ENCODE measurements at regions not wholly inside any gene's neighbourhood (a gene's known extent, or its start where the extent isn't known, plus 50 kb on each side); places are given as distances from the start of the nearest gene placed in this dataset.

DNA sequence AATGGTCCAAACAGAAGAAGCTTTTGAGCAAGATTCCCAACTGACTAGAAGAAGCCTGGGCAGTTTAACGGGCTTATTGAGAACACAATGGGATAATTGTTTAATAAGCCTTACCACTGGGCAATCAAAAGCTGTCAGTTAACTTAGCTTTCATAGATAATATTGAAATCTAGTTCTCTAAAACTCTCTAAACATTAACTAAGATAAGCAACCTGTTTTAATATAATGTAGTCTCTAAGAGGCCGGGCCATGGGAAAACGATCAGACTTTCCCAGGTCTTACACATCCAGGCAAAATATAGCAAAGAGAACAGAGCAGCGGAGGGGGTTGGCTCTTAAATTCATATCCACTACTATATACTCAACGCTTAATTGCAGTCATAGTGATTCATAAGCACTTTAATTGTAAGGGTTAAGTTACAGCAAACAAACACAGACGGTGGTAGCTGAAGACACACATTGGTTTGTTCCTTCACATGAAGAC, 128.0 kb upstream of the FAM83B start:
- no peak for DNase-seq

DNA sequence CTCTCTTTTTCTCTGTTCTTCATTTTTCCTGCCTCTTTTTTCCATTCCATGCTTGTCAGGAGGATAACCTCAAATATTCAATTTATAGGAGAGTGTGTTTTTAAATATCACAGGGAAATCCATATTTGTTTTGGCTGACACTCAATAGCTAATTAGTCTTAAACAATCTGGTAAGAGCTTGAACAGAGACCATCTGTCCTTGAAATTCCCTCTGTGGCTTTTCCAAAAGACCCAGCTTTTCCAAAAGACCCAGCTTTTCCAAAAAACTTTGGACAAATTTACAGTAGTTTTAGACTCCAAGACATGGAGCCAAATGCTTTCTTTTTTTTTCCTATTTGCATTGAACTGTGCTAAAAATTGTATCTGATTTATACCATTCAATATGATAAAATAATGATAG, 127.4 kb upstream of the FAM83B start:
- no peak for DNase-seq

DNA sequence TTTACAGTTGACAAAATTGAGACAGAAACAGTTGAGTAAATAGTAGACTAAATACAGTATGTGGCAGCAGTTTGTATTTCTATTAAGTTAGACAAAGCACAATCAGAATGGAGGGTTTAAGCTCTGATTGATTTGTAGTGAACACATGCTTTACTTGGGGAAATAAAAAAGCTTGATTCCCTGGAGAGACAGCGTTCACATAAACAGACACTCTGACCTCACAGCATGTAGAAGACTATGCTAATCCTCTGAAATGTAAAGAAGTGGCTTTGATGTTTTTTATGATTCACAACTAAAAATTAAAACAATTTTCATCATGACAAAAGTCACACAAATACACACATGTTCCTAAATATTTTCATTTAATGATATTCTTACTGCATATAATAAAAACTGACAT, 126.9 kb upstream of the FAM83B start:
- DNase-seq = no peak

DNA sequence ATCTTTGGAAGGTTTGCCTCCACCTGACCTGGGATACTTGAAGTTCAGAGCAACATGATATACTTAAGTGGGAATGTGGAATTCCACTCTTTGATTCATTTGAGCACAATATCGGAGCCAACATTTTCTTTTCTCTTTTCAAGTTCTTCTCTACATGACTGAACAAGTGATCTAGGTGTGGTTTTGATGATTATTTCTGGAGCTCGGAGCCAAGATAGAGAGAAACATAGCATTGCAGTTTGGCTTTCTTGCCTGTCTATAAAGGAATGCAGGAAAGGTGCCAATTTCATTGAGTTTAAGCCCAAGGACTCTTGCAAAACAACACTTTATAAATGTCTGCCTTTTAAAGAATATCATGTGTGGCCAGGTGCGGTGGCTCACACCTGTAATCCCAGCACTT, 124.2 kb upstream of the FAM83B start:
- no peak for DNase-seq

DNA sequence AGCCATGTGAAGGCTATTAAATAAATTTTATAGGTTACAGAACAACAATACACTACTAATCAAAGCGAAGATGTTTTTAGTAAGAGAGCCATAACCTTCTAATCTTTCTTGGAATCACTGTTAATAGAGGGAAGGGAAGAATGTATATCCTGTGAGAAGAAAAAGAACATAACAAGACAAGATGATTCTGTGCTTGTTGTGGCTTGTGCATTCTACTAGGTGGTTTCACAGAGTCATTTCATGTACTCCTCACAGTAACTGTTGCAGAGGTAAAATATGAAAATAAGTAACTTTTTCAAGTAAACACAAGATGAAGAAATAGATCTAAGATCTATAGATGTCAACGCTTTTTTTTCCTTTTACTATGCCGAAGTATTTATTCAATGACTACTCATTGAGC, 116.9 kb upstream of the FAM83B start:
- DNase-seq = no peak

DNA sequence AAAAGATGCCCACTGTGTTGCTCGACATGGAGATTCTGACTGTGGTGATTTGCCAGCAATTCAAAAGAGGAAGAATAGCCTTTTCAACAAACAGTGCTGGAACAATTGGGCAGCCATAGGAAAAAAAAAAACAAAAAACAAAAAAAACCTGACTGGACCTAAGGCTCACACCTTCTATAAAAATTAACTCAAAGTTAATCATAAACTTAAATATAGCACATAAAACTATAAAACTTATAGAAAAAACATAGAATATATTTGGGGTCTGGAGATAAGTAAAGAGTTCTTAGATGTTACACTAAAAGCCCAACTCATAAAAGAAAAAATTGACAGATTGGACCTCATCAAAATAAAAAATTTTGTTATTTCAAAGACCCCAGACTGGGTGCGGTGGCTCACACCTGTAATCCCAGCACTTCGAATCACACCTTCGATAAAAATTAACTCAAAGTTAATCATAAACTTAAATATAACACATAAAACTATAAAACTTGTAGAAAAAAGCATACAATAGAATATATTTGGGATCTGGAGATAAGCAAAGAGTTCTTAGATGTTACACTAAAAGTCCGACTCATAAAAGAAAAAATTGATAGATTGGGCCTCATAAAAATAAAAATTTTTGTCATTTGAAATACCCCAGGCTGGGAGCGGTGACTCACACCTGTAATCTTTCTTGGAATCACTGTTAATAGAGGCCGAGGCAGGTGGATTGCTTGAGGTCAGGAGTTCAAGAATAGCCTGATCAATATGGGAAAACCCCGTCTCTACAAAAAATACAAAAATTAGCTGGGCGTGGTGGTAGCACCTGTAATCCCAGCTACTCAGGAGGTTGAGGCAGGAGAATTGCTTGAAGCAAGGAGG, 115.6 kb upstream of the FAM83B start:
- DNase-seq = no peak

GRCh38 chr6:54737247-54737646, 109.3 kb upstream of the FAM83B start:
- DNase-seq = no peak

- no peak for DNase-seq
Observed at GRCh38 chr6:54747955-54748354, 98.6 kb upstream of the FAM83B start.

GRCh38 chr6:54754406-54754805, 92.2 kb upstream of the FAM83B start:
- DNase-seq = no peak

GRCh38 chr6:54758340-54758739, 88.2 kb upstream of the FAM83B start:
- no peak for DNase-seq

GRCh38 chr6:54768494-54768893, 78.1 kb upstream of the FAM83B start:
- no peak for DNase-seq

DNA sequence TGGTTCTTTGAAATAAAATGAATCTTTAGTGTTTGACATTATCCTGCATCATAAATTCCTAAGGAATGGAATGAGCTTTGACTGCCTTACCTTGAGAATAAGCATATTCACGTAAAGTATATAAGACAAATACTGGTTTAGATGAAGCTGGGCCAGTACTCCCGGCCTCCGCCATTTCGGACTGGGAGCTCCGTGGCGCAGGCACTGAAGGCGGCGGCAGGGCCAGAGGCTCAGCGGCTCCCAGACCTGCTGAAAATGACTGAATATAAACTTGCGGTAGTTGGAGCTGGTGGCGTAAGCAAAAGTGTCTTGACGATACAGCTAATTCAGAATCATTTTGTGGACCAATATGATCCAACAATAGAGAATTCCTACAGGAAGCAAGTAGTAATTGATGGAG, 76.2 kb upstream of the FAM83B start:
- DNase-seq = no peak

- DNase-seq = no peak
Observed at GRCh38 chr6:54771968-54772367, 74.6 kb upstream of the FAM83B start.

DNA sequence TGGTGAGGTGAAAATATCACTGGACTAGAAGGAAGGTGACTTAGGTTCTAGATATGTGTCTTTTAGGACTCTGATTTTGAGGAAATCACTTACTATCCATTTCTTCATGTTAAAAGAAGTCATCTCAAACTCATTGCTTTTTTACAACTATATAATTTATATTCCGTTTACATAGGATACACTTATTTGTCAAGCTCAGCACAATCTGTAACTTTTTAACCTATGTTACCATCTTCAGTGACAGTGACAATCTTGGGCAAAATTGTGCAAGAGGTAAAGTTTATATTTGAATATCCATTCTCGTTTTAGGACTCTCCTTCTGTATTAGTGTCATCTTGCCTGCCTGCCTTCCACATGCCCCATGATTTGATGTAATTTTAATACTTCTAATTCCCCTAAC, 74.0 kb upstream of the FAM83B start:
- DNase-seq = no peak

DNA sequence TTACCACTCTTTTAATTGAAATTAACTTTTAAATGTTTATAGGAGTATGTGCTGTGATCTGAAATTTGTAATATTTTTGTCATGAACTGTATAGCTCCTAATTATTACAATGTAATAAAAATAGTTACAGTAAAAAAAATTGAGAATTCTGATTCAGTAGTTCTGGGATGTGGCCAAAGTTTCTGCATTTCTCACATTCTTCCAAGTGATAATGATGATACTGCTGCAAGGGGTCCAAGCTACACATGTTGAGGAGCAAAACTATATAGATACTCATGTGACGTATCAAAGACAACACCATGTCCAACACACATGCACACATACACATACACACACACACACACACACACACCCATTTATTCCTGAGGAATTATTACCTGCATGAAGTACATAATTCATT, 71.0 kb upstream of the FAM83B start:
- no peak for DNase-seq

- no peak for DNase-seq
Observed at GRCh38 chr6:54776891-54777290, 69.7 kb upstream of the FAM83B start.

DNA sequence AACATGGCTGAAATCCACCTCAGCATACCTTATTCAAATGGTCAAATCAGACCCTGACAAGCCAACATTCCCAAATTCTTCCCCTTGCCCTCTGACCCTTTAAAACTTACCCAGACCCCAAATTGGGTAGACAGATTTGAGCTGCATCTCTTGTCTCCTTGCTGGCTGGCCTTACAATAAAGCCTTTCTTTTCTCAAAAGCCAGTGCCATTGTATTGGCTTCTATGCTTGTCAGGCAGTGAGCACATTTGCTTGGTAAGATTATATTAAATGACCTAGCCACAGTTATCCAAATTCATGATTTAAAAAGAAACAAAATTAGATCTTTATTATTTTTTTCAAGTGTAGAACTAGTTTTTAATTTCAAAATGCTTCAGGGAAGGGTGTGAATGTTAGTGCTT, 67.8 kb upstream of the FAM83B start:
- DNase-seq = no peak

DNA sequence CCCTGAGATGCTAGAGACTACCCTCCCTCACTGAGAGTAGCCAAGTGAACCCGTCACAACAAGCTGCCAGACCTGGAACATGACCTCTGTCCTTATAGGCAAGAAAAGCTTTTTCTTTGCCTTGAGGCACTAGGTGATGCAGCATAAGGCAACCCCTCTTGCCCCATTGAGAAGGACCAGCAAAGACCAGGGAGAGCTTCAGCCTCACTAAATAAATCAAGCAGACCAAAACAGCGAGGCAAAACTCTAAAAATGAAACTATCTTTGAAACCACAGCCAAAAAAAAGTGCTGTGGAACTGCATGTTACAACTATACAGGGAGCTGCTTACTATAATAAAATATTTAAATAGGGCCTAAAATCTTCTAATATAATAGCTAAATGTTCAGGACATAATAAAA, 62.6 kb upstream of the FAM83B start:
- DNase-seq = no peak

DNA sequence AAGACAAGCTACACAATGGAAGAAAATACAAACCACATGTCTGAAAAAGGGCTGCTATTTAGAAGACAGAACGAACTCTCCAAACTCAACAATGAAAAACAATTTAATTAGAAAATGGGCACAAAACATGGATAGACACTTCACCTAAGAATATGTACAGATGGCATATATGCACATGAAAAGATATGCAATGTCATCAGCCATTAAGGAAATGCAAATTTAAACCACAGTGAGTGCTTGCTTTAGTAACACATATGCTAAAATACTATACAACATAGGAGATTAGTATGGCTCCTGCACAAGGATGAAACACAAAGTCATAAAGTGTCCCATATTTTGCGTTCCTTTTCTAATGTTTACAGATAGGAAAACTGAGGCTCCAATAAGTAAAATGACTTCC, 60.4 kb upstream of the FAM83B start:
- DNase-seq = no peak

DNA sequence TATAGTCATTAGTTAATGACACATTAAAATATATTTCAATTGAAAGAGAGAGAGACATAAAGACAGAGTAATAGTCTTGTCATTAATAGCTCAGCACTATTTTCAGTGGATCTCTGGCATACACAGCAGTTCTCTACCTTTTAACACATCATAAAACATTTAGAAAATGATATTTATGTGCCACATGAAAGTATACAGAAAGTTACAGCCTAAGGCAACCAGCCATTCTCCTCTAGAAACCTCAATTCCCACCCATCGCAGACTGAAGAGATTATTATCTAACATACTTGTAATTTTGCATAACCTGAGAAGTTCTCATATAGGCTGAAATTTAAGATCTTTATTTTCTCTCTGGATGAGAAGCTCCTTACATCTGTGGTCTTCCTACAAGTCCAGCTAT, 58.7 kb upstream of the FAM83B start:
- DNase-seq = no peak

Data from T-helper 1 cell (primary cell).